Pancreas (tissue), 10 donors: ENCODE measurements at regions not wholly inside any gene's neighbourhood (a gene's known extent, or its start where the extent isn't known, plus 50 kb on each side); places are given as distances from the start of the nearest gene placed in this dataset.

Experiments
- ATAC-seq, 4 donors: fragments of 200-7000 bp; cut with Tn5 transposase; one replicate each; pipeline versions ENCODE4 v1.8.0 to v1.9.1; 2020; ENCODE audit warnings: mild to moderate bottlenecking in 4 of 4, moderate library complexity in 4 of 4
- DNase-seq, 6 donors: peaks; one replicate each; pipeline ENCODE4 v3.0.0-alpha.2; 2020
- FAIRE-seq: peaks from 2 replicates; lab custom pipeline; 2012; peaks lifted over from hg19 to GRCh38; lab: Jason Lieb, UNC
- H3K27ac ChIP-seq, 4 donors: fragments of 200-600 bp; sonication (generic); 1 replicate in 3 of 4; 2 replicates in 1 of 4; pipeline versions ENCODE4 v1.5.0 to v1.8.0; 2020
- H3K27me3 ChIP-seq, 4 donors: fragments of 200-600 bp; one replicate each; pipeline ENCODE4 v1.8.0; 2021
- H3K36me3 ChIP-seq, 3 donors: fragments of 200-600 bp; sonication (generic) in 1 of 3; one replicate each; pipeline versions ENCODE4 v1.5.0 to v1.8.0; 2020 to 2021
- H3K4me1 ChIP-seq, 3 donors: fragments of 200-600 bp; one replicate each; pipeline ENCODE4 v1.8.0; 2021
- H3K4me3 ChIP-seq, 4 donors: fragments of 200-600 bp; sonication (generic) in 2 of 4; one replicate each; pipeline versions ENCODE4 v1.5.0 to v1.8.0; 2020 to 2021
- H3K9me3 ChIP-seq, 4 donors: fragments of 200-600 bp; one replicate each; pipeline ENCODE4 v1.8.0; 2021
- CTCF ChIP-seq, 4 donors: fragments of 200-600 bp; sonication (generic) in 3 of 4; IDR thresholded peaks; one replicate each; pipeline versions ENCODE4 v1.5.0 to v1.8.0; 2021; ENCODE audit warnings: antibody characterized with exemption in 4 of 4
- WGBS, 2 donors: extraction: QIAGEN DNeasy Blood & Tissue Kit; methylation state at CpG; one replicate each; pipeline ENCODE4 v1.1.7; 2013; 5-methylcytosine and 5-hydroxymethylcytosine counted together
- intact Hi-C, 3 donors: fragments of 100-400 bp; cut with DNase I; formaldehyde crosslinking; loops; one replicate each; pipeline versions ENCODE4 v1.11.1 to v1.14.2; 2022
- donor health status: healthy with polysubstance abuse.
- donor health status: DM: no; HTN: no; CAD: no; lungs with moderate emphysema.
- donor health status: DM: no; HTN: no; CAD: no.
- donor health status: control.
- donor health status: control.
- donor health status: Bipolar disorder and iron deficiency.
- donor health status: DM: yes; HTN: yes; CAD: no.
- donor health status: DM: no; HTN: no; CAD: no.
- donor health status: DM: no; HTN: no; CAD: no.
- donor health status: DM: yes; HTN: yes; CAD: no.

DNA sequence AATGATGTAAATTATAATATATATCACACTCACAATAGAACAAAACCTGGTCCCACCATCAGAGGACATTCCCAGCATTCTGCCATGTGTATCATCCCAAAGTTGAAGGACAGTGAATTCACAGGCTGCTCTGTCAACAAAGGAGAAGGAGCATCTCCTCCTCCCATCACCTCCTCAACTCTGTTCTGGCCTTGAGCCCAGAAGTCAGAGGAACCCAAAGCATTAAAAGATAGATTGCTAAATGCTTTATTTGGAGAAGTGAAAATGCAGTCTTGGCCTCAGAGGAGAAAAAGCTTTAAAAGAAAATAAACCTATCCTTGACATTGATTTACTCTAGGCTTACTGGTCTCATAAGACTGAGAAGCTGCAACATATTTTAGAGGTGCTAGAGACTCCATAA is 268.8 kb upstream of the RASGEF1B start:
- Histone ChIP-seq H3K36me3 (no peaks in the 10 kb centered on the region), H3K9me3 (no peaks in the 10 kb centered on the region), H3K27ac (no peak overlapping the region), H3K27me3 (no peaks in the 10 kb centered on the region), H3K4me3 (no peak overlapping the region), H3K4me1 (no peaks in the 10 kb centered on the region)
- peak in 1 of 6 donors; percentile 20 for DNase-seq
- intact Hi-C loops: no loop called here
- FAIRE-seq: no peak
- peak in 2 of 4 donors; percentile 23 to 48 for ATAC-seq
- no peak for TF ChIP-seq CTCF (IDR thresholded peaks at IDR 0.05)

DNA sequence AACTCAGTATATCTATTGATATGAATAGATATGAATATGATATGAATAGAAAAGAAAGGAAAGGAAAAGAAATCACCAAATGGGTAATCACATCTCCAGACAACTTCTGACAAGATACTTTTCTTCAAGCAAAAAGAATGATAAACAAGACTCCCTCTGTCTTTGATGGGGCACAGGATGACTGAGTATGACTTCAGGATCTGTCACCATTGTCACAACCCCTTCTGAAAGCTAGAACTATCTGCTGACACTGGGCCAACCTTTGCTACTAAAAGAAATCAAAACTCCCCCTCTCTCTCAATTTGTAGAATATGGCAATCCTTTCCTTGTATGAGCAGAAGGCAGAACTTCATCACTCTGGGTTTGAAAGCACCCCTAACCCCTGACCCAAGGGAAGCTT is 267.2 kb upstream of the RASGEF1B start:
- H3K4me3 ChIP-seq: no peak overlapping the region
- FAIRE-seq (no peak), ATAC-seq (no peak), DNase-seq (no peak)
- no peaks in the 10 kb centered on the region for H3K36me3 ChIP-seq
- H3K27ac ChIP-seq: no peak overlapping the region
- intact Hi-C loops: no loop called here
- no peak for TF ChIP-seq CTCF (IDR thresholded peaks at IDR 0.05)
- H3K9me3 ChIP-seq: no peaks in the 10 kb centered on the region
- no peaks in the 10 kb centered on the region for H3K27me3 ChIP-seq
- H3K4me1 ChIP-seq: no peaks in the 10 kb centered on the region

GRCh38 chr4:81737865-81738559 is 266.3 kb upstream of the RASGEF1B start:
- intact Hi-C loops: no loop called here
- ATAC-seq (peak in 3 of 4 donors; percentile 50 to 70 (median 67)), FAIRE-seq (no peak), DNase-seq (no peak)
- H3K27ac ChIP-seq: no peak overlapping the region
- no peaks in the 10 kb centered on the region for H3K27me3 ChIP-seq
- H3K36me3 ChIP-seq: no peaks in the 10 kb centered on the region
- TF ChIP-seq CTCF (IDR thresholded peaks at IDR 0.05): no peak
- 18 to 26% methylated on average over 2 of the region's 2 CpGs for WGBS, 2 donors
- H3K4me1 ChIP-seq: no peaks in the 10 kb centered on the region
- no peak overlapping the region for H3K4me3 ChIP-seq
- H3K9me3 ChIP-seq: no peaks in the 10 kb centered on the region

DNA sequence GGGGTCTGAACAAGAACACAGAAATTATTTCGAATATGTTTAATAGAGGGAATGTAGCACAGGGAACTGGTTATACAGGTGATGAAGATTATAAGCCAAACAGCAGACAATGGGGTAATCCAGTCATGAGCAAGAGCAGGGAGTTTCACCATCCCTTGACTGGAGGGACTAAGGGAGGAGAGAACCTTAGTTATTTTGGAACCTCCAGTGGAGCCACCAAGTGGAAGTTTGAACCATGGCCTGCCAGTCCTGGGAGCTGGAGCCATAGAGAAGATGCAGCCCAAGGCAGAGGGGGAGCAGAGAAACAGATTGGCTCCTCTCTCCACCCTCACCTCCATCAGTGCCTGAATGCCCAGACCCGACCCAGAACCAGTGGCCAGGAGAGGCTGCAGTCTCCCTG is 264.6 kb upstream of the RASGEF1B start:
- FAIRE-seq (no peak), DNase-seq (no peak), ATAC-seq (no peak)
- no peak for TF ChIP-seq CTCF (IDR thresholded peaks at IDR 0.05)
- no peaks in the 10 kb centered on the region for H3K9me3 ChIP-seq
- no peak overlapping the region for H3K4me3 ChIP-seq
- H3K4me1 ChIP-seq: no peaks in the 10 kb centered on the region
- no peaks in the 10 kb centered on the region for H3K36me3 ChIP-seq
- H3K27ac ChIP-seq: no peak overlapping the region
- no peaks in the 10 kb centered on the region for H3K27me3 ChIP-seq
- 71 to 78% methylated on average over 2 of the region's 2 CpGs for WGBS, 2 donors
- intact Hi-C loops: no loop called here

- TF ChIP-seq CTCF (IDR thresholded peaks at IDR 0.05): no peak
- Histone ChIP-seq H3K27me3 (no peaks in the 10 kb centered on the region), H3K4me1 (no peaks in the 10 kb centered on the region), H3K4me3 (no peak overlapping the region), H3K9me3 (no peaks in the 10 kb centered on the region), H3K36me3 (no peaks in the 10 kb centered on the region), H3K27ac (no peak overlapping the region)
- intact Hi-C loops: no loop called here
- DNase-seq (no peak), ATAC-seq (no peak), FAIRE-seq (no peak)
- 73 to 85% methylated on average over 1 of the region's 1 CpG for WGBS, 2 donors
Measured at GRCh38 chr4:81732980-81733379, 261.3 kb upstream of the RASGEF1B start.
